Erythroblast (primary cell): ENCODE measurements at regions not wholly inside any gene's neighbourhood (a gene's known extent, or its start where the extent isn't known, plus 50 kb on each side); places are given as distances from the start of the nearest gene placed in this dataset.

Experiments
- GATA1 ChIP-seq: IDR thresholded peaks from 2 replicates; pipeline ENCODE4 v1.6.1; 2011; ENCODE audit warnings: low read depth, mild to moderate bottlenecking, control low read depth, low read length, moderate library complexity
- POLR2A ChIP-seq: IDR thresholded peaks from 2 replicates; pipeline ENCODE4 v1.6.1; 2011; ENCODE audit warnings: mild to moderate bottlenecking, low read length

DNA sequence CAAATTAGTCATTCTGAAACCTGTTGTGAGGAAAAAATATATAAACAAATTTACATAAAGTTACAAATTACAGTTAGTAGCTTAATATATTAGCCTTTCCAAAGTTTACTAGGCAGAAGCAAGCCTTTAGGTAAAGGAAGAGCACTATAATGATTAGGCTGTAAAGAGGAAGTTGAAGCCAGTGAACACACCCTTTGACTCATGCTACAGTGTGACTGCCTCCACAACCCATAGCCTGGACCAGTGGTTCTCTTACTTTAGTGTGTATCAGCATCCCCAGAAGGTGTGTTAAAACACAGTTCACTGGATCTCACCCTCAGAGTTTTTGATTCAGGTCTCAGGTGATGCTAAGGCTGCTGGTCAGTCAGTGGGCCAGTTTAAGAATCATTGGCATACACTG lies 91.4 kb upstream of the DEFB112 start:
- TF ChIP-seq POLR2A: no peak
- no peak for TF ChIP-seq GATA1
